ENCODE measurements at regions not wholly inside any gene's neighbourhood (a gene's known extent, or its start where the extent isn't known, plus 50 kb on each side); places are given as distances from the start of the nearest gene placed in this dataset.

DNA sequence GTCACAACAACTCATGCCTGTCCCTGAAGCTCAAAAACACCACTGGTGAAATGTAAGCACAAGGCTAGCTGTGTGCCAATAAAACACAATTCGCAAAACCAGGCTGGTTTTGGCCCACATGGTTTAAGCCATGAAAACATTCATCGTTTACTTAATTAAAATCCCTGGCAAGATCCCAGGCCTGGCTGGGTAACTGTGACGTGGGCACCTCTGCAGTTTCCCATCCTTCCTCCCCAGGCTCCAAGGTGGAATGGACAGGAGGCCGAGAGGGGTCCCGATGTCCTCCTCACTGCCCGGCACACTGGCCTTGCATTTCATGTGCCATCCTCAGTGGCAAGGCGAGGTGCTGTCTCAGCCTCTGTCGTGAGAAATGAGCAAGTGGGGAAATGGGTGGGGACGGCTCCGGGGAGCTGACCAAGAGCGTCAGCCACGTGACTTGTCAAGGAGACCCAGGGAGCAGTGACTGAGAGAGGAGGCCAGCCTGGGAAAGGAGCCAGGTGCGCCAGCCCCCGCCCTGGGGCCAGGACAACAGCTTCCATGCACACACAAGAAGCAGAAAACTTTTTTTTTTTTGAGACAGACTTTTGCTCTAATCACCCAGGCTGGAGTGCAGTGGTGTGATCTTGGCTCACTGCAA lies 153.1 kb upstream of the RAB4A start:
- TF ChIP-seq FOXK2 (IDR thresholded peaks at IDR 0.05) (no peak), BHLHE40 (IDR thresholded peaks at IDR 0.05; ENCODE audit: borderline replicate concordance) (no peak)
